ENCODE measurements at regions not wholly inside any gene's neighbourhood (a gene's known extent, or its start where the extent isn't known, plus 50 kb on each side); places are given as distances from the start of the nearest gene placed in this dataset.

DNA sequence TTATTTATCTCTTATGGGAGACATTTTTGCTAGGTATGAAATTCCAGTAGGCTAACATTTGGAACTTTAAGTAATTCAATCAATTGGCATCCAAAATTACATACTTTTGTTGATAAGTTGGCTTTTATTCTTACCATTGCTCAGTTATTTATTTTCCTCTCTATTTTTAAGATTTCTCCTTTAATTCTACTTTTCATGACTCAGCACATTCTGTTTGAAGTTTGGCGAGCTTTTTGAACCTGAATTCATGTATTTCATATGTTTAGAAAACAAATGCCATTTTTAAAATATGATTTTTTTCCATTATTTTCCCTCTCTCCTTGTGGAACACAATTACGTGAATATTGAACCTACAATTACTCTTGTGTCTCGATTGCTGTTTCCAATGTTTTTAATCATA lies 2896.3 kb upstream of the PCDH20 start:
- H3K27me3 ChIP-seq: no peaks in the 10 kb centered on the region
- H3K9me2 ChIP-seq (replicated peaks; ENCODE audit: insufficient read depth): no peaks in the 10 kb centered on the region
- DNase-seq (ENCODE audit: low spot score): no peak
- no peaks in the 10 kb centered on the region for H3K79me2 ChIP-seq
- WGBS (ENCODE audit: low lambda C conversion rate, missing lambda C conversion rate): 88% methylated on average over 3 of the region's 3 CpGs
- H3K4me3 ChIP-seq: no peak overlapping the region
- no peaks in the 10 kb centered on the region for H3K4me1 ChIP-seq (ENCODE audit: insufficient read depth)
- no peaks in the 10 kb centered on the region for H4K20me1 ChIP-seq (ENCODE audit: insufficient read depth, poor library complexity, severe bottlenecking)
- no peak overlapping the region for H2AFZ ChIP-seq
- H3K9me3 ChIP-seq (ENCODE audit: low read depth): no peaks in the 10 kb centered on the region
- no peak overlapping the region for H3K4me2 ChIP-seq
- H3K27ac ChIP-seq: no peak overlapping the region
- H3K36me3 ChIP-seq (replicated peaks; ENCODE audit: insufficient read depth, low read depth): no peaks in the 10 kb centered on the region
- no peak for TF ChIP-seq EZH2 (IDR thresholded peaks at IDR 0.05; ENCODE audit: borderline replicate concordance)
- TF ChIP-seq EZH2phosphoT487 (IDR thresholded peaks at IDR 0.05; ENCODE audit: low read depth, severe bottlenecking, unreplicated experiment): no peak
- TF ChIP-seq, protein P1, sequence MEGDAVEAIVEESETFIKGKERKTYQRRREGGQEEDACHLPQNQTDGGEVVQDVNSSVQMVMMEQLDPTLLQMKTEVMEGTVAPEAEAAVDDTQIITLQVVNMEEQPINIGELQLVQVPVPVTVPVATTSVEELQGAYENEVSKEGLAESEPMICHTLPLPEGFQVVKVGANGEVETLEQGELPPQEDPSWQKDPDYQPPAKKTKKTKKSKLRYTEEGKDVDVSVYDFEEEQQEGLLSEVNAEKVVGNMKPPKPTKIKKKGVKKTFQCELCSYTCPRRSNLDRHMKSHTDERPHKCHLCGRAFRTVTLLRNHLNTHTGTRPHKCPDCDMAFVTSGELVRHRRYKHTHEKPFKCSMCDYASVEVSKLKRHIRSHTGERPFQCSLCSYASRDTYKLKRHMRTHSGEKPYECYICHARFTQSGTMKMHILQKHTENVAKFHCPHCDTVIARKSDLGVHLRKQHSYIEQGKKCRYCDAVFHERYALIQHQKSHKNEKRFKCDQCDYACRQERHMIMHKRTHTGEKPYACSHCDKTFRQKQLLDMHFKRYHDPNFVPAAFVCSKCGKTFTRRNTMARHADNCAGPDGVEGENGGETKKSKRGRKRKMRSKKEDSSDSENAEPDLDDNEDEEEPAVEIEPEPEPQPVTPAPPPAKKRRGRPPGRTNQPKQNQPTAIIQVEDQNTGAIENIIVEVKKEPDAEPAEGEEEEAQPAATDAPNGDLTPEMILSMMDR (IDR thresholded peaks at IDR 0.05; ENCODE audit: poor library complexity): no peak

DNA sequence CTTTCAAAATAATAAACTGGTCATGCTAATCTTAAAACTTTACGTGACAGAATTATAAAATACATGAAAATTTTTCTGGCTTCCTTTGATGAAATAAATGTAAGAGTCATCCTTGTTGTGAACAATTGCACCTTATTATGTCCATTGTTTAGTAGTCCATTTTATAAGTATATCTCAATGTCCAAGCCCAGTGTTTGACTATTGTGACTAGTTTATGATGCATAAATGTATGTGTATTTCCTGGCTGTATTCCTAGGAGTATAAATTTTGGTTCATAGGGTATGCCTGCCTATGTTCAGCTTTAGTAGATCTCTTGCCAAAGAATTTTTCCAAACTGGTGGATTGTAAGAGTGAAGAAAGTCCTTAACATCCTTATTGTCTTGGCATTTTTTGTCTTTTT lies 2895.5 kb upstream of the PCDH20 start:
- H2AFZ ChIP-seq: no peak overlapping the region
- DNase-seq (ENCODE audit: low spot score): no peak
- WGBS (ENCODE audit: low lambda C conversion rate, missing lambda C conversion rate): 93% methylated on average over 1 of the region's 1 CpG
- H3K27ac ChIP-seq: no peak overlapping the region
- no peaks in the 10 kb centered on the region for H3K79me2 ChIP-seq
- no peaks in the 10 kb centered on the region for H3K9me3 ChIP-seq (ENCODE audit: low read depth)
- no peaks in the 10 kb centered on the region for H4K20me1 ChIP-seq (ENCODE audit: insufficient read depth, poor library complexity, severe bottlenecking)
- H3K4me3 ChIP-seq: no peak overlapping the region
- no peaks in the 10 kb centered on the region for H3K9me2 ChIP-seq (replicated peaks; ENCODE audit: insufficient read depth)
- H3K4me2 ChIP-seq: no peak overlapping the region
- no peak for TF ChIP-seq EZH2 (IDR thresholded peaks at IDR 0.05; ENCODE audit: borderline replicate concordance)
- H3K27me3 ChIP-seq: no peaks in the 10 kb centered on the region
- no peaks in the 10 kb centered on the region for H3K4me1 ChIP-seq (ENCODE audit: insufficient read depth)
- H3K36me3 ChIP-seq (replicated peaks; ENCODE audit: insufficient read depth, low read depth): no peaks in the 10 kb centered on the region

DNA sequence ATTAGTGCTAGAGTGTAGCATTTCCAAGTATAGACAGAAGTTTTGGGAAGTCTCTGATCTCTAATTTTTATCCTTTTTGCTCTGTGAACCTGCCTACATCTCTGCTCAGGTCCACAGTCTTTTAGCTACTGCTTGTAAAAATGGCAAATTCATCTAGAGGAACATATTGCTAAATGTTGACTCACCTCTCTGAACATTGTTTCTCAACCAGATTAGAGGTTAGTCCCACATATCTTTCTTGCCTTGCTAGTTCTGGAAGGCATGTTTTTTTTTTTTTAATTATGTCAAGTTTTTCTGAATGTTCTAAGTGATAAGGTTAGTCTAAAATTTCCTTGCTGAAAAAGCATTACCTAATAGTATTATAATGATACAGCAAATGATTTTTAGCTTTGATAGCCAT lies 2889.6 kb upstream of the PCDH20 start:
- H3K79me2 ChIP-seq: no peaks in the 10 kb centered on the region
- no peaks in the 10 kb centered on the region for H3K4me1 ChIP-seq (ENCODE audit: insufficient read depth)
- TF ChIP-seq, protein P1 (IDR thresholded peaks at IDR 0.05; ENCODE audit: poor library complexity): no peak
- TF ChIP-seq EZH2phosphoT487 (IDR thresholded peaks at IDR 0.05; ENCODE audit: low read depth, severe bottlenecking, unreplicated experiment) (no peak), EZH2 (IDR thresholded peaks at IDR 0.05; ENCODE audit: borderline replicate concordance) (no peak)
- no peaks in the 10 kb centered on the region for H3K27me3 ChIP-seq
- H2AFZ ChIP-seq: no peak overlapping the region
- H3K36me3 ChIP-seq (replicated peaks; ENCODE audit: insufficient read depth, low read depth): no peaks in the 10 kb centered on the region
- no peaks in the 10 kb centered on the region for H3K9me2 ChIP-seq (replicated peaks; ENCODE audit: insufficient read depth)
- H3K27ac ChIP-seq: no peak overlapping the region
- no peaks in the 10 kb centered on the region for H4K20me1 ChIP-seq (ENCODE audit: insufficient read depth, poor library complexity, severe bottlenecking)
- no peaks in the 10 kb centered on the region for H3K9me3 ChIP-seq (ENCODE audit: low read depth)
- no peak overlapping the region for H3K4me2 ChIP-seq
- no peak overlapping the region for H3K4me3 ChIP-seq
- DNase-seq (ENCODE audit: low spot score): no peak

DNA sequence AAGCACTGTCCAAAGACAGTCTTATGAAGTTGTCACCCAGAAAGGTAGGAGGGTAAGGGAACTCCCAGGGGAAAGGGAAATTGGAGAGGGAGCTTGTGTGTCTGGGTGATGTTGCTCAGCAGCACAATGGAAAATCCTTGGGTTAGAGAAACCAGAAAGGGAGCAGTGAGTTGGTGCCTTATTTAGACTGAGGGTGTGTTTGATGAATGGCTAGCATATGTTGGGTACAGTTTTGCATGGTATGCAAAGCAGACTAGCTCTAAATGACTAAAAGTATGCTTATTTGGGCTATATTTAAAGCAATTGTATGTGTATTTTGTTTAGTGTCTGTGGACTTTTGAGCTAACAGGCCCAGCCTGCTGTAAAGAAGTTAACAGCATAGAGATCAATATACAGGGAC lies 2884.6 kb upstream of the PCDH20 start:
- Histone ChIP-seq H3K4me2 (no peak overlapping the region), H3K9me2 (replicated peaks; ENCODE audit: insufficient read depth) (no peaks in the 10 kb centered on the region), H2AFZ (no peak overlapping the region), H3K4me3 (no peak overlapping the region), H3K36me3 (replicated peaks; ENCODE audit: insufficient read depth, low read depth) (no peaks in the 10 kb centered on the region), H3K79me2 (no peaks in the 10 kb centered on the region), H4K20me1 (ENCODE audit: insufficient read depth, poor library complexity, severe bottlenecking) (no peaks in the 10 kb centered on the region), H3K27ac (no peak overlapping the region), H3K9me3 (ENCODE audit: low read depth) (no peaks in the 10 kb centered on the region), H3K4me1 (ENCODE audit: insufficient read depth) (no peaks in the 10 kb centered on the region), H3K27me3 (no peaks in the 10 kb centered on the region)
- TF ChIP-seq, protein P1 (IDR thresholded peaks at IDR 0.05; ENCODE audit: poor library complexity): no peak
- TF ChIP-seq EZH2 (IDR thresholded peaks at IDR 0.05; ENCODE audit: borderline replicate concordance): no peak
- TF ChIP-seq EZH2phosphoT487 (IDR thresholded peaks at IDR 0.05; ENCODE audit: low read depth, severe bottlenecking, unreplicated experiment): no peak
- no peak for DNase-seq (ENCODE audit: low spot score)

Measured in hepatocyte (in vitro differentiated cells).